ENCODE measurements at regions not wholly inside any gene's neighbourhood (a gene's known extent, or its start where the extent isn't known, plus 50 kb on each side); places are given as distances from the start of the nearest gene placed in this dataset.

DNA sequence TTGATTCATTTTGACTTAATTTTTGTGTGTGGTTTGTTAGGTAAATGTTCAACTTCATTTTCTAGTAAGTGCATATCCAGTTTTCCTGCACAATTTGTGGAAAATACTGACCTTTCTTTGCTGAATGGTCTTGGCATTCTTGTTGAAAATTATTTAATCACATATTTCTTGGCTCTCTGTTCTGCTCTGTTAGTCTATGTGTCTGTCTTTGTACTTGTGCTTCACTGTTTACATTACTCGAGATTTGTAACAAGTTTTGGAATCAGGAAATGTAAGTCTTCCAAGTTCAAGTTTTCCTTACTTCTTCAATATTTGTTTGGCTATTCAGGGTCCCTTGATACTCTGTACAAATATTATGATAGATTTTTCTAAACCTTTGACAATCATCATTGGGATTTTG is 838.2 kb upstream of the POM121L12 start:
- Histone ChIP-seq H4K20me1 (ENCODE audit: control insufficient read depth, insufficient read depth, low read depth, low read length) (no peaks in the 10 kb centered on the region), H3K9me3 (ENCODE audit: control insufficient read depth, insufficient read depth, low read length) (0 out of 2 replicates have a peak, but pooled peaks cover 3% of the 10 kb centered on the region), H3F3A (ENCODE audit: control insufficient read depth, insufficient read depth) (no peaks in the 10 kb centered on the region), H3K4me1 (ENCODE audit: control insufficient read depth, low read length) (no peaks in the 10 kb centered on the region), H3K9me2 (replicated peaks; ENCODE audit: control insufficient read depth, low read length) (no peaks in the 10 kb centered on the region), H3K4me2 (ENCODE audit: low read length) (no peak overlapping the region), H3K4me3 (ENCODE audit: low read length) (no peak overlapping the region), H3K27ac (ENCODE audit: low read depth, low read length) (no peak overlapping the region), H3K27me3 (ENCODE audit: control insufficient read depth, low read length) (no peaks in the 10 kb centered on the region), H3K36me3 (ENCODE audit: control insufficient read depth, low read length) (no peaks in the 10 kb centered on the region), H3K79me2 (ENCODE audit: control insufficient read depth, low read length) (no peaks in the 10 kb centered on the region)
- no peak for TF ChIP-seq EZH2phosphoT487 (IDR thresholded peaks at IDR 0.05; ENCODE audit: borderline replicate concordance, low read length)
- TF ChIP-seq, protein P1, sequence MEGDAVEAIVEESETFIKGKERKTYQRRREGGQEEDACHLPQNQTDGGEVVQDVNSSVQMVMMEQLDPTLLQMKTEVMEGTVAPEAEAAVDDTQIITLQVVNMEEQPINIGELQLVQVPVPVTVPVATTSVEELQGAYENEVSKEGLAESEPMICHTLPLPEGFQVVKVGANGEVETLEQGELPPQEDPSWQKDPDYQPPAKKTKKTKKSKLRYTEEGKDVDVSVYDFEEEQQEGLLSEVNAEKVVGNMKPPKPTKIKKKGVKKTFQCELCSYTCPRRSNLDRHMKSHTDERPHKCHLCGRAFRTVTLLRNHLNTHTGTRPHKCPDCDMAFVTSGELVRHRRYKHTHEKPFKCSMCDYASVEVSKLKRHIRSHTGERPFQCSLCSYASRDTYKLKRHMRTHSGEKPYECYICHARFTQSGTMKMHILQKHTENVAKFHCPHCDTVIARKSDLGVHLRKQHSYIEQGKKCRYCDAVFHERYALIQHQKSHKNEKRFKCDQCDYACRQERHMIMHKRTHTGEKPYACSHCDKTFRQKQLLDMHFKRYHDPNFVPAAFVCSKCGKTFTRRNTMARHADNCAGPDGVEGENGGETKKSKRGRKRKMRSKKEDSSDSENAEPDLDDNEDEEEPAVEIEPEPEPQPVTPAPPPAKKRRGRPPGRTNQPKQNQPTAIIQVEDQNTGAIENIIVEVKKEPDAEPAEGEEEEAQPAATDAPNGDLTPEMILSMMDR (IDR thresholded peaks at IDR 0.05; ENCODE audit: low read depth, low read length, poor library complexity, severe bottlenecking): no peak

DNA sequence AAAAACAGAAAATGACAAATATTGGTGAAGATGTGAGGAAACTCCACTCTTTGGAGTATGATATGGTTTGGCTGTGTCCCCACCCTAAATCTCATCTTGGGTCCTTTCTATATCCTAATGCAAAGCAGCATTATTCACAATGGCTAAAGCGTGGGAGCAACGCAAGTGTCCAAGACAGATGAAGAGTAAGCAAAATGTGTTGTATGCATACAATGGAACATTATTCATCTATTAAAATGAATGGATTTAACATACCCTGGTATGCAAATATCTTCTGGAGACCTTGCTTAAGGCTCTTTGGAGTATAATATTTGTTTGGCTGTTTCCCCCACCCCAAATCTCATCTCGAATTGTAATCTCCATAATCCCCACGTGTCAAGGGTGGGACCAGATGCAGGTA is 839.8 kb upstream of the POM121L12 start:
- no peak overlapping the region for H3K27ac ChIP-seq (ENCODE audit: low read depth, low read length)
- H3K27me3 ChIP-seq (ENCODE audit: control insufficient read depth, low read length): no peaks in the 10 kb centered on the region
- no peaks in the 10 kb centered on the region for H3K4me1 ChIP-seq (ENCODE audit: control insufficient read depth, low read length)
- H3K4me3 ChIP-seq (ENCODE audit: low read length): no peak overlapping the region
- H4K20me1 ChIP-seq (ENCODE audit: control insufficient read depth, insufficient read depth, low read depth, low read length): no peaks in the 10 kb centered on the region
- no peaks in the 10 kb centered on the region for H3K36me3 ChIP-seq (ENCODE audit: control insufficient read depth, low read length)
- no peaks in the 10 kb centered on the region for H3K79me2 ChIP-seq (ENCODE audit: control insufficient read depth, low read length)
- no peak overlapping the region for H3K4me2 ChIP-seq (ENCODE audit: low read length)
- TF ChIP-seq EZH2phosphoT487 (IDR thresholded peaks at IDR 0.05; ENCODE audit: borderline replicate concordance, low read length): no peak
- TF ChIP-seq, protein P1 (IDR thresholded peaks at IDR 0.05; ENCODE audit: low read depth, low read length, poor library complexity, severe bottlenecking): no peak
- H3K9me3 ChIP-seq (ENCODE audit: control insufficient read depth, insufficient read depth, low read length): 0 out of 2 replicates have a peak, but pooled peaks cover 3% of the 10 kb centered on the region
- H3F3A ChIP-seq (ENCODE audit: control insufficient read depth, insufficient read depth): no peaks in the 10 kb centered on the region
- H3K9me2 ChIP-seq (replicated peaks; ENCODE audit: control insufficient read depth, low read length): no peaks in the 10 kb centered on the region

DNA sequence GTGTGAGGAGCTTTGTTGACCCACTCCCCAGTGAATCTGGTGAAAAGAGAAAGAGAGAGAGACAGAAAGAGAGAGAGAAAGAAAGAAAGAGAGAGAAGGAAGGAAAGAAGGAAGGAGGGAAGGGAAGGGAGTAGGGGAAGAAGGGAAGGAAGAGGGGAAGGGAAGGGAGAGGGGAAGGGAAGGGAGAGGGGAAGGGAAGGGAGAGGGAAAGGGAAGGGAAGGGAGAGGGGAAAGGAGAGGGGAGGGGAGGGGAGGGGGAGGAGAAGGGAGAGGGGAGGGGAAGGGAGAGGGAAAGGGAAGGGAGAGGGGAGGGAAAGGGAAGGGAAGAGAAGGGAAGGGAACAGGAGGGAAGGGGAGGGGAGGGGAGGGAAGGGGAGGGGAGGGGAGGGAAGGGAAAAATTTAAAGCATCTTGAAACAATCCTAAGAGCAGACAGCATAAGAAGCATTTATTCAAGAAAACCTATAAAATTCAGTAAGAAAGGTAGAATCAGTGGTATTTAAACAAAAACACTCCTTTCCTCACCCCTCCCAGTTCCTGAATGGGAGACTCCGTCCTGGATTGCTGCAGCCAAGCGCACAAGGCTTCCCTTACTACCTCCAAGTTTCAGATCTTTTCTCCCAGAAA is 846.2 kb upstream of the POM121L12 start:
- H3K27ac ChIP-seq (ENCODE audit: low read depth, low read length): no peak overlapping the region
- TF ChIP-seq, protein P1 (IDR thresholded peaks at IDR 0.05; ENCODE audit: low read depth, low read length, poor library complexity, severe bottlenecking): no peak
- H3K4me2 ChIP-seq (ENCODE audit: low read length): no peak overlapping the region
- H3K79me2 ChIP-seq (ENCODE audit: control insufficient read depth, low read length): no peaks in the 10 kb centered on the region
- no peaks in the 10 kb centered on the region for H3K36me3 ChIP-seq (ENCODE audit: control insufficient read depth, low read length)
- H3K4me1 ChIP-seq (ENCODE audit: control insufficient read depth, low read length): no peaks in the 10 kb centered on the region
- no peaks in the 10 kb centered on the region for H3K9me2 ChIP-seq (replicated peaks; ENCODE audit: control insufficient read depth, low read length)
- H3K27me3 ChIP-seq (ENCODE audit: control insufficient read depth, low read length): no peaks in the 10 kb centered on the region
- H4K20me1 ChIP-seq (ENCODE audit: control insufficient read depth, insufficient read depth, low read depth, low read length): no peaks in the 10 kb centered on the region
- H3K4me3 ChIP-seq (ENCODE audit: low read length): no peak overlapping the region
- peaks cover 7% of the 10 kb centered on the region; the same call in 1 of the 2 replicates for H3K9me3 ChIP-seq (ENCODE audit: control insufficient read depth, insufficient read depth, low read length)
- no peaks in the 10 kb centered on the region for H3F3A ChIP-seq (ENCODE audit: control insufficient read depth, insufficient read depth)

Measured in DOHH2 (cell line).